Neuron (in vitro differentiated cells): ENCODE measurements at regions not wholly inside any gene's neighbourhood (a gene's known extent, or its start where the extent isn't known, plus 50 kb on each side); places are given as distances from the start of the nearest gene placed in this dataset.

Experiments used
- H2AFZ ChIP-seq: one replicate; pipeline ENCODE4 v1.6.1; 2013; ENCODE audit warnings: low read depth, mild to moderate bottlenecking, inconsistent platforms, low read length, moderate library complexity
- H3K27me3 ChIP-seq: one replicate; pipeline ENCODE4 v1.6.1; 2013; ENCODE audit warnings: low read length; ENCODE audit not compliant: insufficient read depth
- H3K36me3 ChIP-seq: one replicate; pipeline ENCODE4 v1.6.1; 2013; ENCODE audit warnings: low read length; ENCODE audit not compliant: insufficient read depth
- H3K4me1 ChIP-seq: one replicate; pipeline ENCODE4 v1.6.1; 2013; ENCODE audit warnings: low read length; ENCODE audit not compliant: insufficient read depth
- H3K4me3 ChIP-seq: 2 replicates; pipeline ENCODE4 v1.5.1; 2013; ENCODE audit warnings: mild to moderate bottlenecking, low read length, moderate library complexity
- H3K9me3 ChIP-seq: one replicate; pipeline ENCODE4 v1.6.1; 2013; ENCODE audit warnings: low read length

DNA sequence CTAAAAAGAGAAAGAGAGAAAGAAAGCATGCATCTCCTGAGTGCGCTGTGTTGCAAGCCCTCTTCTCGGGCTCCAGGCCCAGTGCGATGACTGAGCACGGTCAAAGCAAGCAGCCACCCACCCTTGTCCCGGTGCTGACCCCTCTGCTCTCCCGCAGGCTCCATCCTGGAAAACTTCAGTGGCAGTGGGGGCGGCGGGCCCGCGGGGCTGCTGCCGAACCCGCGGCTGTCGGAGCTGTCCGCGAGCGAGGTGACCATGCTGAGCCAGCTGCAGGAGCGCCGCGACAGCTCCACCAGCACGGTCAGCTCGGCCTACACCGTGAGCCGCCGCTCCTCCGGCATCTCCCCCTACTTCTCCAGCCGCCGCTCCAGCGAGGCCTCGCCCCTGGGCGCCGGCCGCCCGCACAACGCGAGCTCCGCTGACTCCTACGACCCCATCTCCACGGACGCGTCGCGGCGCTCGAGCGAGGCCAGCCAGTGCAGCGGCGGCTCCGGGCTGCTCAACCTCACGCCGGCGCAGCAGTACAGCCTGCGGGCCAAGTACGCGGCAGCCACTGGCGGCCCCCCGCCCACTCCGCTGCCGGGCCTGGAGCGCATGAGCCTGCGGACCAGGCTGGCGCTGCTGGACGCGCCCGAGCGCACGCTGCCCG lies 252.5 kb downstream of the GLI2 start:
- no peaks in the 10 kb centered on the region for H3K27me3 ChIP-seq
- peaks cover 2% of the 10 kb centered on the region for H3K9me3 ChIP-seq
- peaks cover 90% of the 10 kb centered on the region for H3K36me3 ChIP-seq
- no peak overlapping the region for H3K4me3 ChIP-seq
- no peak overlapping the region for H2AFZ ChIP-seq
- H3K4me1 ChIP-seq: no peaks in the 10 kb centered on the region

GRCh38 chr2:120988700-120989511 lies 253.2 kb downstream of the GLI2 start:
- peaks cover 83% of the 10 kb centered on the region for H3K36me3 ChIP-seq
- no peak overlapping the region for H3K4me3 ChIP-seq
- no peak overlapping the region for H2AFZ ChIP-seq
- no peaks in the 10 kb centered on the region for H3K27me3 ChIP-seq
- H3K4me1 ChIP-seq: no peaks in the 10 kb centered on the region
- H3K9me3 ChIP-seq: peaks cover 2% of the 10 kb centered on the region

- Histone ChIP-seq H3K36me3 (peaks cover 74% of the 10 kb centered on the region), H3K27me3 (no peaks in the 10 kb centered on the region), H3K4me3 (no peak overlapping the region), H3K9me3 (peaks cover 2% of the 10 kb centered on the region), H2AFZ (no peak overlapping the region), H3K4me1 (no peaks in the 10 kb centered on the region)
These were observed 254.1 kb downstream of the GLI2 start for GRCh38 chr2:120989512-120990441.

- Histone ChIP-seq H3K4me1 (no peaks in the 10 kb centered on the region), H3K27me3 (no peaks in the 10 kb centered on the region), H3K36me3 (peaks cover 68% of the 10 kb centered on the region), H3K4me3 (no peak overlapping the region), H2AFZ (no peak overlapping the region), H3K9me3 (peaks cover 2% of the 10 kb centered on the region)
These were observed 254.8 kb downstream of the GLI2 start for GRCh38 chr2:120990451-120990871.

DNA sequence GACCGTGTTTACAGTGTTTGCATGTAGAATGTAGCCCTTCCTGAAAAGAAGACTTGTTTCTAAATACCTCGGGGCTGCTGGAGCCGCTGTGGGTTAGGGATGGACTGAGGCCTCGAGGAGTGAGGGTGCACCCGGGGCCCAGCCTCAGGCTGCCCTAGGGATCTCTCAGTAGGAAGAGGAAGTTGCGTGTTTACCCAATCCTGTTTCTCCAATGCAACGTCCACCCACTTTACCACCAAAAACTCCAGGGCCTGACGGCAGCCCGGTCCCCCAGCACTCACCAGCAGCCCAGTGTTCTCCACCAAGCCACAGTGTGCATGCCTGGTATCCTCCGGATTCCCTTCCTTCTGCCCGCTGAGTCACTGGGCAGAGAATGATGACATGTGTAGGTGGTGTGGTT lies 255.8 kb downstream of the GLI2 start:
- Histone ChIP-seq H3K4me3 (no peak overlapping the region), H3K4me1 (no peaks in the 10 kb centered on the region), H3K27me3 (no peaks in the 10 kb centered on the region), H3K9me3 (peaks cover 2% of the 10 kb centered on the region), H3K36me3 (peaks cover 58% of the 10 kb centered on the region), H2AFZ (no peak overlapping the region)

DNA sequence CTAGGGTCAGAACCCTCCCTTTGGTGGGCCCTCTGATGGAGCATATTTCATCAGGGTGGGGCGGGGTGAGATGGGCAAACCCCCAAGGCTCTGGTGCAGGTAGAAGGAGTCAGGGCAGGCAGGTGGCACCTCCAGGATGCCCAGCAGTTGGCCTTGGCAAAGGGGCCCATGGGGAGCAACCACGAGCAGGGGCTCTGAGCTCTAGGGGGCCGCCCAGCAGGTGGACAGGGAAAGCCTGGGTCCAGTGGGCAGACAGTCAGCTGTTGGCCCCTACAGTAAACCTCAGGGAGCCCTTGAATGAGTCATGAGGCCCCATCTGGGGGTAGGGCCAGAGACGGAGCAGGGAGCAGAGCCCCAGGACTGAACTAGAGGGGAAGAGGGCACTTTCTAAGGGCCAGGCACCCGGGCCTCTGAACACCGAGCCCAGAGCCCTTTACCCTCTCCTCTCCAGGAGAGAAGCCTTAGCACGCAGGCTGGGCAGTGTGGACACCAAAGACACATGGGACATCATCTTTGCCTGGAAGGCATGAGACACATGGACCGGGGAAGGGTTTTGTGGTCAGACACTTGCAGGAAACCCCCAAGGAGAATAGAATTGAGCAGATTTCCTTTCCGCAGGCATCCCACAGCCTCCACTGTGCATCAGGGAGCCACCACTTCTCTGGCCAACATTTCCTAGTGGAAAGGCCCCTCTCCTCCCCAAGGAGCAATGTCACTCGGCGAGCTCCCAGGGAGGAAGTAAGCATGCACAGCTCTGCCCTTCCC lies 257.3 kb downstream of the GLI2 start:
- Histone ChIP-seq H2AFZ (no peak overlapping the region), H3K36me3 (peaks cover 43% of the 10 kb centered on the region), H3K9me3 (no peaks in the 10 kb centered on the region), H3K27me3 (no peaks in the 10 kb centered on the region), H3K4me1 (no peaks in the 10 kb centered on the region), H3K4me3 (no peak overlapping the region)

DNA sequence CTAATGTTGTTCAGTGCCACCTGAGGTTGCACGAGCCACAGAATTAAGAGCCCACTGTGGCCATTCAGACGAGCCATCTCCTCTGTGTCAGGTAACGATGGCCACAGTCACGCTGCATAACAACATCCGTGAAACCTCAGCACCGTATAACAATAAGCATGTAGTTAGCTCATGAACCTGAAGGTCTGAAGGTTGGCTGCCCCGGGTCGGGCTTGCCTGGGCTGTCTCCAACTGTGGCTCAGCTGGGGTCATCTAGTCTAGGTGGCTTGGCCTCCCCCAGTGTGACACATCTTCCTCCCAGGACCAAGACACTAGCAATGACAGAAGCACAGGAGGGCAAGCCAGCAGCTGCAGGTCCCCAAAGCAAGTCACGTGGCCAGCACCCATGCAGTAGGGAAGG lies 258.0 kb downstream of the GLI2 start:
- H3K9me3 ChIP-seq: no peaks in the 10 kb centered on the region
- peaks cover 38% of the 10 kb centered on the region for H3K36me3 ChIP-seq
- H3K27me3 ChIP-seq: no peaks in the 10 kb centered on the region
- H2AFZ ChIP-seq: no peak overlapping the region
- no peak overlapping the region for H3K4me3 ChIP-seq
- H3K4me1 ChIP-seq: no peaks in the 10 kb centered on the region

GRCh38 chr2:120994301-120994995 lies 258.8 kb downstream of the GLI2 start:
- Histone ChIP-seq H3K27me3 (no peaks in the 10 kb centered on the region), H3K9me3 (no peaks in the 10 kb centered on the region), H3K4me3 (no peak overlapping the region), H3K4me1 (no peaks in the 10 kb centered on the region), H3K36me3 (peaks cover 30% of the 10 kb centered on the region), H2AFZ (no peak overlapping the region)

- H3K4me3 ChIP-seq: no peak overlapping the region
- no peaks in the 10 kb centered on the region for H3K27me3 ChIP-seq
- H3K9me3 ChIP-seq: no peaks in the 10 kb centered on the region
- H3K36me3 ChIP-seq: peaks cover 23% of the 10 kb centered on the region
- no peaks in the 10 kb centered on the region for H3K4me1 ChIP-seq
- H2AFZ ChIP-seq: no peak overlapping the region
These were observed 259.5 kb downstream of the GLI2 start for GRCh38 chr2:120995152-120995551.

GRCh38 chr2:120995656-120996190 lies 260.1 kb downstream of the GLI2 start:
- H3K4me3 ChIP-seq: no peak overlapping the region
- no peaks in the 10 kb centered on the region for H3K27me3 ChIP-seq
- H3K4me1 ChIP-seq: no peaks in the 10 kb centered on the region
- H2AFZ ChIP-seq: no peak overlapping the region
- peaks cover 17% of the 10 kb centered on the region for H3K36me3 ChIP-seq
- no peaks in the 10 kb centered on the region for H3K9me3 ChIP-seq

DNA sequence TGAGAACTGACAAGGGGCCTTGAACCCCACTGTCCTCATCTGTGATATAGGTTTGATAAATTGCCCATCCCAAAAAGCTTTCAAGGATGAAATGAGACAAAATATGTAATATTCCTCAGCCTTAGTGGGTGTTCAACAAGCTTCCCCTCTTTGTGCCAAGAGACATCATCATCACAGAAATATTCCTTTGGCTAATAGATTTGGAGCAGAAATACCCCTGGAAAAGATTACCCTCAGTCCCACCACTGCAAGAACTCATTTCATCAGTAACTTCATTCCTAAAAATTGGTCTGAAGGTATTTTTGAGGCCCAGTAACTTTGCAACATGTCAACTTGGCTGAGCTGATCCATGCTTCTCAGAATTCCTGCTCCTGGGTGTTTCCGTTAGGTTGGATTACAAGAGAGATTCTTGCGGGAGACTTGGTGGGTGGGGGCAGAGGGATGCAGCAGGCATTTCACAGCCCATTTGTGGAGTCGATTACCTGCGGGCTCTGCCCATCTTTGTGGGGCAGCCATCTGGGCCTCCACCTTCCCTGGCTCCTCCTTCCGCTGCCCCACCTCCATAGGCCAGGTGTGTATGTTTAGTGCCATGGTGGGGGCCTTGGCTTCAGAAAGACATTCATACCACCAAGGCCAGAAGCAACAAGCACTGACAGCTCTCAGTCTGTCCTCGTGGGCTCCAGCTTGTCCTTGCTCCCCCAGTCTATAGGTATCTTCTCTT lies 263.9 kb downstream of the GLI2 start:
- Histone ChIP-seq H3K36me3 (no peaks in the 10 kb centered on the region), H3K4me1 (no peaks in the 10 kb centered on the region)

More for the DNA sequence above, 263.9 kb downstream of the GLI2 start:
- H2AFZ ChIP-seq: no peak overlapping the region
- peaks cover 3% of the 10 kb centered on the region for H3K27me3 ChIP-seq
- no peaks in the 10 kb centered on the region for H3K9me3 ChIP-seq
- H3K4me3 ChIP-seq: no peak overlapping the region
